ENCODE measurements at regions not wholly inside any gene's neighbourhood (a gene's known extent, or its start where the extent isn't known, plus 50 kb on each side); places are given as distances from the start of the nearest gene placed in this dataset.
"Not testable (repeated sequence)": the region's sequence is repeated elsewhere in the genome, so short reads cannot be mapped to it uniquely, and the experiment has no call there.

DNA sequence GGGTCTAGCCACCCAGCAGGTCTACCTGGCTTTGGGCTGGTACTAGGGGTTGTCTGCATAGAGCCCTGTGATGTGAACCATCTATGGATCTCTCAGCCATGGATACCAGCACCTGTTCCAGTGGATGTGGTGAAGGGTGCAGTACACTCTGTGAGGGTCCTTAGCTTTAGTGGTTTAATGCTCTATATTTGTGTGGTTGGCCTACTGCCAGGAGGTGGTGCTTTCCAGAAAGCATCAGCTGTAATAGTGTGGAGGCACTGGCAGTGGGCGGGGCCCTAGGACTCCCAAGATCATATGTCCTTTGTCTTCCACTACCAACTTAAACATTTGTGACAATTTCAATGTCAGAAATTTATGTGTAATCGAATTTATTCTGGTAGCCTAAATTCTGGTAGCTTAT is 1065.1 kb downstream of the RPIA start:
- not testable (repeated sequence) for DNase-seq (ENCODE audit: low read depth)

DNA sequence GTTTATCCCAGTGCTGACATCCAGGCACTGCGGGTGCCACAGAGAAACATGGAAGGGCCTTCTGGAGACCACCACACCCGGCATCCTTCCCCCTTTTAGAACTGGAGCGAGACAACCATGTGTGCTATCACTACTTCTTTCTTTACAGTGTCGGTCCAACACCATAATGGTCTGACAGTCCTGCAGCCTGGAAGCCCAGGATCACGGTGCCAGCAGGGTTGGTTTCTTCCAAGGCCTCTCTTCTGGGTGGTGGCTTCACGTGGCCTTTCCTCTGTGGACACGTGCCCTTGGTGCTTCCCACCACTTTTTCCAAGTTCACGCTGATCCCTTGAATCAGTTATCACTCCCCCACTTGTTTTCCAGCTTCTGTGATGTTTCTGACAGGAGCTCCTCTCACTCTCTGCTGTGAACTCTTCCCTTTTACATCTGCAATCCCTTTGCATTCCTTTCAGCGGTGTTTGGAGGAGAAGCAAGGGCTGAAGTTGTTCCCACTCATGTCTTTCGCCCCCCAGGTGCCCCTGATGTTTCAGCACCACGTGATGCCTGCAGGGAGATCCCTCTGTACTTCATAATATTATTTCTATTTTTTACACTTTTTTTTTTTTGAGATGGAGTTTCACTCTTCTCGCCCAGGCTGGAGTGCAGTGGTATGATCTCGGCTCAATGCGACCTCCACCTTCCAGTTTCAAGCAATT is 1067.0 kb downstream of the RPIA start:
- not testable (repeated sequence) for DNase-seq (ENCODE audit: low read depth)

GRCh38 chr2:89760762-89761161 is 1069.3 kb downstream of the RPIA start:
- not testable (repeated sequence) for DNase-seq (ENCODE audit: low read depth)

- not testable (repeated sequence) for DNase-seq (ENCODE audit: low read depth)
Measured at GRCh38 chr2:89761171-89761570, 1069.7 kb downstream of the RPIA start.

DNA sequence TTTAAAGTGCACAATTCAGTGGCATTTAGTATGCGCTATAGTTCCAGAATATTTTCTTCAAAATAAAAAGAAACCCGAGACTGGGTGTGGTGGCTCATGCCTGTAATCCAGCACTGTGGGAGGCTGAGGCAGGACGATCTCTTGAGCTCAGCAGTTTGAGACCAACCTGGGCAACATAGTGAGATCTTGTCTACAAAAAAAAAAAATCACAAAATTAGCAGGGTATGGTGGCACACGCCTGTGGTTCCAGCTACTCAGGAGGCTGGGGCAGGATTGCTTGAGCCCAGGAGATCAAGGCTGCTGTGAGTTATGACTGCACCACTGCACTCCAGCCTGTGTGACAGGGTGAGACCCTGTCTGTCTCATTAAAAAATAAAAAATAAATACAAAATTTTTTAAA is 1070.4 kb downstream of the RPIA start:
- not testable (repeated sequence) for DNase-seq (ENCODE audit: low read depth)

- not testable (repeated sequence) for DNase-seq (ENCODE audit: low read depth)
Measured at GRCh38 chr2:89762461-89763253, 1071.2 kb downstream of the RPIA start.

DNA sequence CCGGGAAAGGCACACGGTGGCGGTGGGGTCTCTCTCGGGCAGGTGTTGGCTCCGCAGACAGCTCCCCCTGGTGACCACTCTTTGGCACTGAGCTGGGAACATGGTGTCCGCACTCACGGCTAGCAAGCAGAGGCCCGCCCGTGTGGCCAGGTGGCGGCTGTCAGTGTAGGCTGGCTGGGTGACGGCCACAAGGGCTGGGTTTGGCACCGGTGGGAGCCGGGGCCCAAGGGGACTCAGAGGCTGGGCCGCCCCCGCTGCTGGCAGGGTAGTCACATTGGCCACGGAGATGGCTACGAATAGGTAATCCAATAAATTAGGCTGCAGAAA is 1071.7 kb downstream of the RPIA start:
- no peak for DNase-seq (ENCODE audit: low read depth)

DNA sequence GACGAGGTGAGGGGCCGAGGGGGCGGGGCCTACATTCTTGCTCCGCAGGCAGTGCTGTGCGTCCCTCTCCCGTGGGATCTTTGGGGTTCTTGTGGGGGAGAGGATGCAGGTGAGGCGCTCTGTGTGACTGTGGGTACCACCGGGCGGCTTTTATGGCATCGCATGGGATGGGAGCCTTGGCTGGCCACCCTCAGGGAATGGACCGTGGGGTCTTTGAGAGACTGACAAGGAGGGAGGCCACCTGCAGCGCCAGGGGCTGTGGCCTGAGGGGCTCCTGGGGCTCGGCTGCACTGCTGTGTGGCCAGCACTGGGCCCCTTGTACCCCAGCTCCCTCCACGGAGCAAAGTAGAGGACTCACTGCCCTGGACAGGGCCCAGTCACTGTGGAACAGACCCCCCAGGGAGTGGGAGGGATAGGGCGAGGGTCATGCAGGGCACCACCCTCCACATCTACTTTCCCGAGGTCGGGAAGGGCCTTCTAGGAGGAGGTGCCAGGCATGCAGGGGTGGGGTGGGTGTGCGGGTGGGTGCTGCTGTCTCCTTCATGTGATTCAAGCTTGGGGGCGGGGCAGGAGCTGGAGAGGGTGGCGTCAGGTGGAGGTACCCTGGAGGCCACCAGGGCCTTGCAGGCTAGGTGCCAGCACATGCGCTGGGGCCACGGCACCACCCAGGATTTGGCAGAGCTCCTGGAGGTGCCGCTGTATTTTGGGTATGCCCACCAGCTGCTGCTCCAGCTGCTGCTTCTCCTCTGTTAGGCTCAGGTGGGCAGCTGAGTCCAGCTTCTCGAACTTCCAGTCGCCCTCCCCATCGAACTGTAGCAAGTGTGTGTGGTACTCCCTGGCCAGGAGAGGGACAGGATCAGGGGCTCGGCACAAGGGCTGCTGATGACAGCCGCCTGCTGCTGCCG is 1072.4 kb downstream of the RPIA start:
- DNase-seq (ENCODE audit: low read depth): no peak

DNA sequence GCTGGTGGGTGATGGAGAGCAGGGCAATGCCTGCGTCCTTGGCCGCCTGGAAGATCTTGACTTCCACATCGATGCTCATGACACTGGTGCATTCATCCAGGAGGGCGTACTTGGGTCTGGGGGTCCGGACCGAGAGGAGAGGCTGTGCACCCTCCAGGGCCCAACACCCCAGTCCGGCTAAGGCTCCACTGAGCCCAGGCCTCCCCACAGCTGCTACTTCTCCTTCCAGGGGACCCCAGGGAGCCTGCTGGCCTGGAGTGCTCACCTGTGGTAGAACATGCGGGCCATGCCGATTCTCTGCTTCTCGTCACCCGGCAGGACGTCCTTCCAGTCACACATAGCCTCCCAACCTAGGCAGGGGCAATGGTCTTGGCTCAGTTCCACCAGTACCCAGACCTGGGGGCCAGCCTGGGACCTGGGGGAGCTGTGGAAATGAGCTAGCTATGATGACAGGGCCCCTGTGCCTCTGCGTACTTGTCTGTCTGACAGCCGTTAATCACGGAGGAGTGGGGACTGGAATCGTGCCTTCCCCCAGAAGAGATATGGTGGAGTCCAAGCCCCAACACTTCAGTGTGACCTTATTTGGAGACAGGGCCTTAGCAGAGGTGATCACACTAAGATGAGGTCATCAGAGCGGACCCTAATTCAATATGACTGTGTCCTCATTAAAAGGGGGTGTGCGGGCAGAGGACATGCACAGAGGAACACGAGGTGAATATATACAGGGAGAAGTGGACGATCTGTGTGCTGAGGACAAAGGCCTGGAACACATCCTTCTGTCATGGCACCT is 1073.3 kb downstream of the RPIA start:
- not testable (repeated sequence) for DNase-seq (ENCODE audit: low read depth)

DNA sequence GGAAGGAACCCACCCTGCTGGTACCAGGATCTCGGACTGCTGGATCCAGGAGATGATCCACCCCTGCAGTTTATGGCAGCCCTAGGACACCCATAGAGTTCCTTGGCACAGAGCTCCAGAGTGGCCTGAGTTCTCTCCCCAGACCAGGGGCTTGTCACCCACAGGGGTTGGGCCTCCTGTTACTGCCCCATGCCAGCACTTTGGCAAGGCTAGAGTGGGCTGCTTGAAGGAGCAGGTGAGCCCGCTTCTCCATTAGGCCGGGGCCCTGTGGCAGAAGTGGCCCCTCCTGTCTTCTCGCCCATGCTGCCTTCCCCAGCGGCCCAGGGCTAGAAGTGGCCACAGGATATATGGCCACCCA is 1073.9 kb downstream of the RPIA start:
- DNase-seq (ENCODE audit: low read depth): not testable (repeated sequence)

DNA sequence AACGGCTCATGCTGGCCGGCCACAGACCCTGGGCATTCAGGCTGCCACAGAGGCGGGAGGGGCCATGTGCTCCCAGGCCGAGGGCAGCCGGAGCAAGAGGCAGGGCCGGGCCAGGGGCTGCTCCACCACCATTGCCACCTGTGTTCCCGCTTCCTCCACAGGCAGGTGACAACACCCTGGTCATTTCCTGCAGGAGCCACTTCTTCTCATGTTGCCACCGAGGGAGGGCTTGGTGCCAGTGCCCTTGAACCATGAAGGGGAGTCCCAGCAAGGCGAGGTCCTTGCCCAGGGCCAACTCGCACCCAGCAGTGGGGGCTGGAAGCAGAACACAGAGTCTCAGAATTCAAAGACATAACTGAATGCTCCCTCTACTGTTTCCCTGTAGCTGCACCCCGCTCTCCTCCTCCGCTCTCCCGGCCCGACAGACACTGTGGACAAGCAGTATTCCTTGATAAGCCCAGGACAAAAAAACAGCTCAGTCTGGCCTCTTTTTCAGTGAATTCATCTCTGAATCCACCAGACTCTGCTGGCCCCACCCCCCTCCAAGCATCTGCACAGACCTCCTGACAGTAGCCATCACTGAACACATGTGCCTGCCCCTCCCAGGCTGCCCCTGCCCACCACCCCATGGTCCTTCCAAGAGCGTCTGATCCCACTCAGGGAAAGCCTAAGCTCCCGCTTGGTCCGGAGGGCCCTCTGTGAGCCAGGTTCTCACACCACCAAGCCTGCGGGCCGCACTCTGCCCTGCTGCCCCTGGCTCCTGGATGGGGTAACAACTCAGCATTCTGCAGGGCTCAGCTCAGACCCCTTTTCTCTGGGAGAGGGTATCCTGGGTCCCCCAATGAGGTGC is 1074.9 kb downstream of the RPIA start:
- DNase-seq (ENCODE audit: low read depth): not testable (repeated sequence)

- DNase-seq (ENCODE audit: low read depth): not testable (repeated sequence)
Measured at GRCh38 chr2:89767058-89767457, 1075.6 kb downstream of the RPIA start.

GRCh38 chr2:89767572-89768435 is 1076.3 kb downstream of the RPIA start:
- DNase-seq (ENCODE audit: low read depth): no peak

DNA sequence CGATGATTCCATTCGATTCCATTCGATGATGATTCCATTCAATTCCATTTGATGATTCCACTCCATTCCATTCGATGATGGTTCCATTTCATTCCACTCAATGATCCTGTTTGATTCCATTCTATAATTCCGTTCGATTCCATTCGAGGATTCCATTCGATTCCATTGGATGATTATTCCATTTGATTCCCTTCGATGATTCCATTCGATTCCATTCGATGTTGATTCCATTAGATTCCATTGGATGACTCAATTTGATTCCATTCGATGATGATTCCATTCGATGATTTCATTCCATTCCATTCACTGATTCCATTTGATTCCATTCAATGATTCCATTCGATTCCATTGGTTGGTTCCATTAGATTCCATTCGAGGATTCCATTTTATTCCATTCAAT is 1084.4 kb downstream of the RPIA start:
- DNase-seq (ENCODE audit: low read depth): no peak

GRCh38 chr2:89780318-89780717 is 1088.8 kb downstream of the RPIA start:
- DNase-seq (ENCODE audit: low read depth): no peak

GRCh38 chr2:89781962-89782361 is 1090.5 kb downstream of the RPIA start:
- DNase-seq (ENCODE audit: low read depth): no peak

DNA sequence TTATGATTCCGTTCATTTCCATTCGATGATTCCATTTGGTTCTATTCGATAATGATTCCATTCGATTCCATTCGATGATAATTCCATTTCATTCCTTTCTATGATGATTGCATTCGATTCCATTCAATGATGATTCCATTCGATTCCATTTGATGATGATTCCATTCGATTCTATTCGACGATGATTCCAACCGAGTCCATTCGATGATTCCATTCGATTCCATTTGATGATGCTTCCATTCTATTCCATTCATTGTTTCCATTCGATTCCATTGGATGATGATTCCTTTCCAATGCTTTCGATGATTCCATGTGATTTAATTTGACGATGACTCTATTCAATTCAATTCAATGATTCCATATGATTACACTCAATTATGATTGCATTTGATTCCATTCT is 1093.5 kb downstream of the RPIA start:
- DNase-seq (ENCODE audit: low read depth): no peak

- DNase-seq (ENCODE audit: low read depth): not testable (repeated sequence)
Measured at GRCh38 chr2:89785528-89785927, 1094.1 kb downstream of the RPIA start.

DNA sequence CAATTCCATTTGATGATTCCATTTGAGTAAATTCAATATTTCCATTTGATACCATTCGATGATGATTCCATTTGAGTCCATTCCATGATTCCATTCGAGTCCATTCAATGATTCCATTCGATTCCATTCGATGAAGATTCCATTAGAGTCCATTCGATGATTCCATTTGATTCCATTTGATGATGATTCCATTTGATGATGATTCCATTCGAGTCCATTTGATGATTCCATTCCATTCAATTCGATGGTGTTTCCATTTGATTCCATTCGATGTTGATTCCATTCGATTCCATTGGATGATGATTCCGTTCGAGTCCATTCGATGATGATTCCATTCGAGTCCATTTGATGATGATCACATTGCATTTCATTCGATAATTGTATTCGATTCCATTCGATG is 1095.2 kb downstream of the RPIA start:
- DNase-seq (ENCODE audit: low read depth): not testable (repeated sequence)

DNA sequence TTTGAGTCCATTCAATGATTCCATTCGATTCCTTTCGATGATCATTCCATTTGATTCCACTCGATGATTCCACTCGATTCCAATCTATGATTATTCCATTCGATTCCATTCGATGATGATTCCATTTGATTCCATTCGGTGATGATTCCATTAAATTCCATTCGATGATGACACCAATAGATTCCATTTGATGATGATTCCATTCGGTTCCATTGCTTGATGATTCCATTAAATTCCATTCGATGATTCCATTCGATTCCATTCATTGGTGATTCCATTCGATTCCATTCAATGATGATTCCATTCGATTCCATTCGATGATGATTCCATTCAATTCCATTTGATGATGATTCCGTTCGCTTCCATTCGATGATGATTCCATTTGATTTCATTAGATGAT is 1104.1 kb downstream of the RPIA start:
- not testable (repeated sequence) for DNase-seq (ENCODE audit: low read depth)
